ENCODE measurements at regions not wholly inside any gene's neighbourhood (a gene's known extent, or its start where the extent isn't known, plus 50 kb on each side); places are given as distances from the start of the nearest gene placed in this dataset.

GRCh38 chr10:32132357-32132946 is 76.2 kb upstream of the KIF5B start:
- TF ChIP-seq EP300 (conservative IDR thresholded peaks at IDR 0.05; ENCODE audit: poor library complexity, severe bottlenecking) (no peak), CTCF (IDR thresholded peaks at IDR 0.05; ENCODE audit: poor library complexity, severe bottlenecking) (no peak), EZH2 (IDR thresholded peaks at IDR 0.05; ENCODE audit: borderline replicate concordance, insufficient read depth, low read length, poor library complexity, severe bottlenecking) (no peak), TAF1 (IDR thresholded peaks at IDR 0.05; ENCODE audit: low read depth) (no peak)
